GM21390 (cell line): ENCODE measurements at regions not wholly inside any gene's neighbourhood (a gene's known extent, or its start where the extent isn't known, plus 50 kb on each side); places are given as distances from the start of the nearest gene placed in this dataset.
A peak's percentile ranks its signal among the peaks of the same experiment; 100 is the strongest.

Experiments
- ATAC-seq: cut with Tn5 transposase; IDR thresholded peaks from one replicate; pipeline ENCODE4 v1.9.1; 2021; ENCODE audit not compliant: unreplicated experiment

GRCh38 chr3:148128136-148128535 is 569.6 kb upstream of the AGTR1 start:
- ATAC-seq = no peak

- ATAC-seq = peak; percentile 52
These were observed 565.6 kb upstream of the AGTR1 start for GRCh38 chr3:148131990-148132638.

- no peak for ATAC-seq
These were observed 560.9 kb upstream of the AGTR1 start for GRCh38 chr3:148136816-148137215.

- ATAC-seq = no peak
These were observed 551.5 kb upstream of the AGTR1 start for GRCh38 chr3:148146241-148146640.

- no peak for ATAC-seq
These were observed 550.5 kb upstream of the AGTR1 start for GRCh38 chr3:148146947-148147826.

GRCh38 chr3:148147903-148148302 is 549.8 kb upstream of the AGTR1 start:
- ATAC-seq = no peak

GRCh38 chr3:148149556-148149955 is 548.1 kb upstream of the AGTR1 start:
- ATAC-seq = no peak

GRCh38 chr3:148150141-148150540 is 547.6 kb upstream of the AGTR1 start:
- no peak for ATAC-seq

- ATAC-seq = no peak
These were observed 539.5 kb upstream of the AGTR1 start for GRCh38 chr3:148158210-148158609.

- ATAC-seq = no peak
These were observed 535.6 kb upstream of the AGTR1 start for GRCh38 chr3:148162132-148162531.

- ATAC-seq = no peak
These were observed 529.4 kb upstream of the AGTR1 start for GRCh38 chr3:148168347-148168746.

- no peak for ATAC-seq
These were observed 523.9 kb upstream of the AGTR1 start for GRCh38 chr3:148173851-148174250.

- no peak for ATAC-seq
These were observed 522.5 kb upstream of the AGTR1 start for GRCh38 chr3:148175214-148175613.

GRCh38 chr3:148178503-148178902 is 519.2 kb upstream of the AGTR1 start:
- no peak for ATAC-seq

- ATAC-seq = no peak
These were observed 512.9 kb upstream of the AGTR1 start for GRCh38 chr3:148184798-148185197.

- no peak for ATAC-seq
These were observed 510.8 kb upstream of the AGTR1 start for GRCh38 chr3:148186881-148187280.

GRCh38 chr3:148187296-148187695 is 510.4 kb upstream of the AGTR1 start:
- no peak for ATAC-seq

- no peak for ATAC-seq
These were observed 507.2 kb upstream of the AGTR1 start for GRCh38 chr3:148190441-148190990.

- ATAC-seq = no peak
These were observed 505.7 kb upstream of the AGTR1 start for GRCh38 chr3:148191966-148192365.

- ATAC-seq = no peak
These were observed 500.6 kb upstream of the AGTR1 start for GRCh38 chr3:148197061-148197460.

GRCh38 chr3:148202386-148202785 is 495.3 kb upstream of the AGTR1 start:
- ATAC-seq = no peak
